GM19455 (cell line): ENCODE measurements at regions not wholly inside any gene's neighbourhood (a gene's known extent, or its start where the extent isn't known, plus 50 kb on each side); places are given as distances from the start of the nearest gene placed in this dataset.
"Not testable (repeated sequence)": the region's sequence is repeated elsewhere in the genome, so short reads cannot be mapped to it uniquely, and the experiment has no call there.

ENCODE experiments used
- ATAC-seq: cut with Tn5 transposase; IDR thresholded peaks from one replicate; pipeline ENCODE4 v1.9.1; 2021; ENCODE audit not compliant: unreplicated experiment

GRCh38 chr5:152523964-152524363 lies 118.9 kb upstream of the NMUR2 start:
- ATAC-seq: no peak

- peak; percentile 62 for ATAC-seq
These were observed 122.4 kb upstream of the NMUR2 start for GRCh38 chr5:152527358-152528052.

- no peak for ATAC-seq
These were observed 124.4 kb upstream of the NMUR2 start for GRCh38 chr5:152529440-152529839.

GRCh38 chr5:152532714-152533113 lies 127.6 kb upstream of the NMUR2 start:
- no peak for ATAC-seq

DNA sequence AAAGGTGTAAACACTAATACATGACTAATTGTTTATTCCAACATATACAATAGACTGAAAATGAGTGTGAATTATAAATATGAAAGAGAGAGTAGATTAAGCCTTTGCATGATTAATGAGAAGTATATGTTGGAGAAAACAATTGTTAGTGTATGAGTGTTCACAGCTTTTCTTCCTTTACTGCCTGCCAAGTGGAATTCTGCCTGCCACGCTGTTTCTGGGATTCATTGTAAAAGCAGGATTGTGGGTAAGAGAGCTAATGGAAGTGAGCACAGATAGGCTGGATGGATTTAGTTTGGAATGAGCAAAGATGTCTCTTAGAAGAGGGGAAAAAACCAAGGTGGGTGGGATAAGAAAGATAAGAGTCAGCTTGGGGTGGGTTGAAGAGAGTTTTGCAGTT lies 129.6 kb upstream of the NMUR2 start:
- ATAC-seq: no peak

GRCh38 chr5:152542741-152543140 lies 137.7 kb upstream of the NMUR2 start:
- no peak for ATAC-seq

DNA sequence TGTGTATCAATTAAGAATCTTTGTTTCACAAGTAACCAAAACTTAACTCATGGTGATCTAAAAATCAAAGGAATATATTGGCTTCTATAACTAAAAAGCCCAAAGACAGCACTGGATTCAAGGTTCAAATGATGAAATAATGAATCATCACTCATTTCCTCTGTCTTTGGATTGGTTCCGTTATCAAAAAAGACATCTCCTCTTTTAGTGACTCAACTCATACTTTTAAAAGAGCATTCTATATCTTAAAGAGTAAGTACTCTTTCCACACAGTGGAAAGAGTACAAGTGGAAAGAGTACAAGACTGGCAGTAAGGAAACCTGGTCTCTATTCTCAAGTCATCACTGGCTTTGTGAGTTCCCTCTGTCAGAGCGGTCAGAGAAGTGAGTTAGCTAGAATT lies 141.4 kb upstream of the NMUR2 start:
- no peak for ATAC-seq

GRCh38 chr5:152547202-152547601 lies 142.1 kb upstream of the NMUR2 start:
- ATAC-seq: no peak

- ATAC-seq: no peak
These were observed 144.6 kb upstream of the NMUR2 start for GRCh38 chr5:152549709-152550108.

- ATAC-seq: no peak
These were observed 146.0 kb upstream of the NMUR2 start for GRCh38 chr5:152551061-152551460.

- no peak for ATAC-seq
These were observed 151.7 kb upstream of the NMUR2 start for GRCh38 chr5:152556784-152557183.

DNA sequence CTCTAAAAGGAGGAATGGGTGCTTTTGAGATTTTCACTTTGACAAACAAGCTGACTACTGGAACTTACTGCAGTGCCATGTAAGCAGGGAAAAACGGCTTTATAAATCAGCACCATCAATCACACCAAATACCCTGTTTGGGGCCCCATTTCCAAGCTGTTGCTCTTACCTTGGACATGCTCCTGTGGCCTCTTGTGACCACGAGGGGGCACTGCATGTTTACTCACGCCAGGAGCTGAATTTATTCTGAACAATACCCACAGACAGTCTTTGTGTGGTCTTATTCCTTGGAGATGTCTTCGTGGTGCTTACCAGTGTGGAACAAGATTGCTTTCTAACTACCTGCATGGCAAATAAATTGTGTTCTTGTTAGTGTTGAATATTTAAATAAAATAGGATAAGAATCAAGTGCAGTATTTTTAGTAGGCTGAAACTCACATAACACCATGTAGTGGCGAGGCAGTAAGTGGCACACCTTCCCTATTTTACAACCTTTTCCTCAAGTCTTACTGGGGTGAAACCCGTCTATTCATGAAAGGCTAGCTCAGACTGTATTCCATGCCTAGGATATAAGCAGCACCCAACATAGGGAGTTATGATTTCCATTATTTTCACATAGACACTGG lies 155.5 kb upstream of the NMUR2 start:
- peak; percentile 73 for ATAC-seq

DNA sequence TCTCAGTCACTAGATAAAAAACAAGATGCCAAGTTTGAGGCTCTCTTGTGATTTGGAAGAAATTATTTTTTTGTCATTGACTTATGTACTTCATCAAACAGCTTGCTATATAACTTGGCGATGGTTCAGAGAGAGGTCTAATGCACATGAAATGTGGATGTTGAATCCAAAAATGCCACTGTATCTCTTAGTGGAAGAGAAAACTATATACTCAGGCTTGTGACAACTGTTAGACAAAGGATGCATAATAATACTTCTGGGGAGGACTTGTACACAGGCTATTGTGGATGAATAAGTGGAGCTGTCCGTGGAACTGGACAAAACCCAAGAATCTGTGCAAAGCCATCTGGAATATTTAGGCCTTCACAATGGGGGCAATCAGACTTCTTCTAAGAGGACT lies 162.9 kb upstream of the NMUR2 start:
- ATAC-seq: no peak

GRCh38 chr5:152572812-152573211 lies 167.7 kb upstream of the NMUR2 start:
- no peak for ATAC-seq

GRCh38 chr5:152584103-152584502 lies 179.0 kb upstream of the NMUR2 start:
- ATAC-seq: no peak

- no peak for ATAC-seq
These were observed 187.3 kb upstream of the NMUR2 start for GRCh38 chr5:152592416-152592815.

- no peak for ATAC-seq
These were observed 188.3 kb upstream of the NMUR2 start for GRCh38 chr5:152593388-152593787.

DNA sequence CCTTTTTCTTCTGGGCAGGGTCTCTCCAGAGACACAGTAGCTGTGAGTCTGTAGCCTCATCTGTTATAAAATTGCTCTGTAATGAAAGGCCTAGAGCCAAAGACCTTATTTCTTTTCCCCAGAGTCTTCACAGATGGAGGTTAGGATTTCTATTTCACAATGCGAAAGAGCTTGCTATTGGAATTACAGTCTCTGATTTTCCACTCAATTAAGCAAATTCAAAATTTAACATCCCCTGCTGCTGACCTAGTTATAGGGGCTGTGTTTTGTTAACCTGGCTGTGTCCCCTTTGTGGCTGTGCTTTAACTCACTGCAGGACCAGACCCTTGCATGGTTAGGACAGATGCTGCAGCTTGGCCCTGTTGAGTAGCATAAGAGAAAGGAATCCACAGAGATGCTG lies 190.3 kb upstream of the NMUR2 start:
- ATAC-seq: no peak

- ATAC-seq: no peak
These were observed 194.0 kb upstream of the NMUR2 start for GRCh38 chr5:152599096-152599495.

GRCh38 chr5:152601806-152602732 lies 197.0 kb upstream of the NMUR2 start:
- no peak for ATAC-seq

GRCh38 chr5:152606050-152606449 lies 201.0 kb upstream of the NMUR2 start:
- ATAC-seq: not testable (repeated sequence)
